ENCODE measurements at regions not wholly inside any gene's neighbourhood (a gene's known extent, or its start where the extent isn't known, plus 50 kb on each side); places are given as distances from the start of the nearest gene placed in this dataset.

- TF ChIP-seq E2F8 (IDR thresholded peaks at IDR 0.05; ENCODE audit: low read depth, partially characterized antibody) (no peak), MTA3 (IDR thresholded peaks at IDR 0.05; ENCODE audit: borderline replicate concordance, low read length) (no peak), GATAD2B (conservative IDR thresholded peaks at IDR 0.05; ENCODE audit: low read depth) (no peak), ZNF207 (IDR thresholded peaks at IDR 0.05; ENCODE audit: borderline replicate concordance) (no peak), HDAC6 (IDR thresholded peaks at IDR 0.05; ENCODE audit: unreplicated experiment) (no peak), GABPA (IDR thresholded peaks at IDR 0.05; ENCODE audit: low read depth) (no peak)
Observed at GRCh38 chr4:101584306-101584705, 206.2 kb upstream of the BANK1 start (continued).

- H2AFZ ChIP-seq (ENCODE audit: control insufficient read depth, low read depth, low read length), result no peak overlapping the region
- no peak for FAIRE-seq
- 50% methylated on average over 5 of the region's 5 CpGs for WGBS (ENCODE audit: insufficient coverage, insufficient replicate concordance, low lambda C conversion rate, missing lambda C conversion rate)
- H3K9me3 ChIP-seq (replicated peaks; ENCODE audit: control insufficient read depth, insufficient read depth, low read length), result no peaks in the 10 kb centered on the region
- no peak overlapping the region for H3K9ac ChIP-seq (ENCODE audit: control insufficient read depth, insufficient read depth, low read length)
- no peaks in the 10 kb centered on the region for H3K4me1 ChIP-seq (ENCODE audit: control insufficient read depth, insufficient read depth, low read length)
- no peak overlapping the region for H3K27ac ChIP-seq (ENCODE audit: control insufficient read depth, insufficient read depth)
- no peaks in the 10 kb centered on the region for H3K27me3 ChIP-seq (replicated peaks in 1 of 2; ENCODE audit: control insufficient read depth in 2 of 2, insufficient read depth in 2 of 2, low read length in 1 of 2)
- intact Hi-C loops (cut with micrococcal nuclease; ENCODE audit: unreplicated experiment) (no loop called here), in situ Hi-C loops (cut with MboI) (no loop called here)
- no peak for DNase-seq (ENCODE audit: low read depth, low spot score)
- ChIA-PET SMC1A (ENCODE audit: uncharacterized antibody, unreplicated experiment) (interaction anchor here (1.1 kb wide), 1 partner anchor 51 kb away, joined by 3 read pairs; no protein-coding TSS in a partner anchor), CTCF (interaction anchor here (0.6 to 1.4 kb wide), 2 partner anchors 34 to 1485 kb away, joined by 3 to 4 read pairs; no protein-coding TSS in a partner anchor), POLR2A (no interaction called here), RAD21 (ENCODE audit: unreplicated experiment) (no interaction called here)
- H3K79me2 ChIP-seq (ENCODE audit: control insufficient read depth, insufficient read depth, low read length), result no peaks in the 10 kb centered on the region
- no peaks in the 10 kb centered on the region for H3K36me3 ChIP-seq (ENCODE audit: control insufficient read depth in 2 of 2, insufficient read depth in 2 of 2, low read length in 1 of 2)
- H3K4me3 ChIP-seq, result no peak overlapping the region
- BruUV-seq (replicated peaks), result no TSS peak
- ATAC-seq, result no peak
- H4K20me1 ChIP-seq (ENCODE audit: control insufficient read depth, insufficient read depth), result no peaks in the 10 kb centered on the region
- H3K4me2 ChIP-seq (ENCODE audit: control insufficient read depth, insufficient read depth), result no peak overlapping the region
- TF ChIP-seq TBL1XR1 (IDR thresholded peaks at IDR 0.05; ENCODE audit: low read depth, low read length) (no peak), PKNOX1 (IDR thresholded peaks at IDR 0.05) (no peak), POLR2AphosphoS2 (IDR thresholded peaks at IDR 0.05; ENCODE audit: low read depth, low read length) (no peak), ATF3 (IDR thresholded peaks at IDR 0.05; ENCODE audit: borderline replicate concordance, extremely low read depth, low read depth, low read length) (no peak), ETV6 (conservative IDR thresholded peaks at IDR 0.05 in 1 of 2, IDR thresholded peaks at IDR 0.05 in 1 of 2; ENCODE audit: borderline replicate concordance in 1 of 2, low read depth in 1 of 2) (no peak), ZBED1 (IDR thresholded peaks at IDR 0.05; ENCODE audit: borderline replicate concordance) (no peak), CUX1 (IDR thresholded peaks at IDR 0.05; ENCODE audit: insufficient replicate concordance, low read depth, low read length) (no peak), NBN (IDR thresholded peaks at IDR 0.05) (no peak)
Observed at GRCh38 chr4:101563126-101563525, 215.8 kb upstream of the PPP3CA start.
